ENCODE measurements at regions not wholly inside any gene's neighbourhood (a gene's known extent, or its start where the extent isn't known, plus 50 kb on each side); places are given as distances from the start of the nearest gene placed in this dataset.

DNA sequence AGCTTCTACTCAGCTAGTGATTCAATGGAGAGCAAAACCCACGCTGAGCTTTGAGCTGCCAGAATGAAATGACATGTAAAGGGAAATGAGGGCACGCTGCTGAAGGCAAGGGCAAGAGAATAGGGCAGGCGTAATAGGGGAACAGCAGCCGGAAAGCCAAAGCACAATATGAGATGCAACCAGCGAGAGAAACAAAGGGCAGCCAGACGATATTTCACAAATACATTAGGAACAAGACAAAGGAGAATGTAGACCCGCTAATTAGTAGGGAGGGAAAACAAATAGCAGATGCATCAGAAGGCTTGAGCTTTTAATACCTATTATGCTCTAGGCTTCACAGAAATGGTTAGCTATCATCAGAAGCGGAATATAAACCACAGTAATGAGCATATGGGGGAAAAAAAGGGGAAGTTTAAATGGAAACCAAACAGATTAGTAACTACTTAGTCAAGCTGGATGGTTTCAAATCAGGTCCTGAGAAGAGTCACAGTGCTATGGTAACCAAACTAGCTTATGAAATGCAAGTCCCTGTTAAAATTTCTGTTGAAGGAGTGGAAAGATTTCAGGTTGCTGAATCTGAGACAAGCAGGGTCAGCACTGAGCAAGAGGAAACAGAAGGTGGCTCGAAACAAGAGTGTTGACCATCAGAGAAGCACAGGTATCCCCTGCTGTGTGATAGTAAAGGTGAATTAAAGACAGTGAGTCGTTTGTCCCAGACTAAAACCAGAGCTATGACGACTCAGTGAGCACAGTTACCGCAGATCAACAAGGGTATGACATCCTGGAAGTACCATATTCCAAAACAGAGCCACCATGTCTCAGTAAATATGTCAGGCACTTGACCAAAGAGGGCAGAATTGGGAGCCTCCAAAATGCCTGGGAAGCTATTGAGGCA, 496.9 kb upstream of the CELF2 start:
- H3K27me3 ChIP-seq: no peaks in the 10 kb centered on the region
- TF ChIP-seq POLR2A (IDR thresholded peaks at IDR 0.05): no peak
- TF ChIP-seq, protein P1, sequence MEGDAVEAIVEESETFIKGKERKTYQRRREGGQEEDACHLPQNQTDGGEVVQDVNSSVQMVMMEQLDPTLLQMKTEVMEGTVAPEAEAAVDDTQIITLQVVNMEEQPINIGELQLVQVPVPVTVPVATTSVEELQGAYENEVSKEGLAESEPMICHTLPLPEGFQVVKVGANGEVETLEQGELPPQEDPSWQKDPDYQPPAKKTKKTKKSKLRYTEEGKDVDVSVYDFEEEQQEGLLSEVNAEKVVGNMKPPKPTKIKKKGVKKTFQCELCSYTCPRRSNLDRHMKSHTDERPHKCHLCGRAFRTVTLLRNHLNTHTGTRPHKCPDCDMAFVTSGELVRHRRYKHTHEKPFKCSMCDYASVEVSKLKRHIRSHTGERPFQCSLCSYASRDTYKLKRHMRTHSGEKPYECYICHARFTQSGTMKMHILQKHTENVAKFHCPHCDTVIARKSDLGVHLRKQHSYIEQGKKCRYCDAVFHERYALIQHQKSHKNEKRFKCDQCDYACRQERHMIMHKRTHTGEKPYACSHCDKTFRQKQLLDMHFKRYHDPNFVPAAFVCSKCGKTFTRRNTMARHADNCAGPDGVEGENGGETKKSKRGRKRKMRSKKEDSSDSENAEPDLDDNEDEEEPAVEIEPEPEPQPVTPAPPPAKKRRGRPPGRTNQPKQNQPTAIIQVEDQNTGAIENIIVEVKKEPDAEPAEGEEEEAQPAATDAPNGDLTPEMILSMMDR (IDR thresholded peaks at IDR 0.05): no peak

DNA sequence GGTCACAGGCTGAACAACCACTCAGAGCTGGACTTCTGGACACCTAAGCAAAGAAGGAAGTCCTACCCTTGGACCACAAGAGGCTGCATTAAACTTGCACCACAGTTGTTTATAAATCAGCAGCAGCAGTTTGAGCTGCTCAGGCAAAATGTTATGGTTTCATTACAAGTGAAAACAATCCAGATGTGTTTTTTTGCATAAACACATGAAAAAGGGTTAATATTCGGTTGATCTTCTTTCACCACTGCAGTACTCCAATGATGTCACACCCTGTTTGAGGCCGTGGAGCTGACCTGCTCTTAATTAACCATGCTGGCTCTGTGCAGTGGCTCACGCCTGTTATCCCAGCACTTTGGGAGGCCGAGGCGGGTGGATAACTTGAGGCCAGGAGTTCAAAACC, 490.8 kb upstream of the CELF2 start:
- no peaks in the 10 kb centered on the region for H3K9me3 ChIP-seq
- no peak overlapping the region for H3K4me3 ChIP-seq
- no peaks in the 10 kb centered on the region for H3K4me1 ChIP-seq
- no peak for DNase-seq
- no peaks in the 10 kb centered on the region for H3K36me3 ChIP-seq
- no peaks in the 10 kb centered on the region for H3K27me3 ChIP-seq
- H3K27ac ChIP-seq: no peak overlapping the region
- TF ChIP-seq POLR2A (IDR thresholded peaks at IDR 0.05): no peak
- TF ChIP-seq, protein P1 (IDR thresholded peaks at IDR 0.05): no peak

More for the DNA sequence above, 496.9 kb upstream of the CELF2 start:
- no peaks in the 10 kb centered on the region for H3K36me3 ChIP-seq
- H3K27ac ChIP-seq: no peak overlapping the region
- no peak for DNase-seq
- no peak overlapping the region for H3K4me3 ChIP-seq
- no peaks in the 10 kb centered on the region for H3K9me3 ChIP-seq
- H3K4me1 ChIP-seq: no peaks in the 10 kb centered on the region

DNA sequence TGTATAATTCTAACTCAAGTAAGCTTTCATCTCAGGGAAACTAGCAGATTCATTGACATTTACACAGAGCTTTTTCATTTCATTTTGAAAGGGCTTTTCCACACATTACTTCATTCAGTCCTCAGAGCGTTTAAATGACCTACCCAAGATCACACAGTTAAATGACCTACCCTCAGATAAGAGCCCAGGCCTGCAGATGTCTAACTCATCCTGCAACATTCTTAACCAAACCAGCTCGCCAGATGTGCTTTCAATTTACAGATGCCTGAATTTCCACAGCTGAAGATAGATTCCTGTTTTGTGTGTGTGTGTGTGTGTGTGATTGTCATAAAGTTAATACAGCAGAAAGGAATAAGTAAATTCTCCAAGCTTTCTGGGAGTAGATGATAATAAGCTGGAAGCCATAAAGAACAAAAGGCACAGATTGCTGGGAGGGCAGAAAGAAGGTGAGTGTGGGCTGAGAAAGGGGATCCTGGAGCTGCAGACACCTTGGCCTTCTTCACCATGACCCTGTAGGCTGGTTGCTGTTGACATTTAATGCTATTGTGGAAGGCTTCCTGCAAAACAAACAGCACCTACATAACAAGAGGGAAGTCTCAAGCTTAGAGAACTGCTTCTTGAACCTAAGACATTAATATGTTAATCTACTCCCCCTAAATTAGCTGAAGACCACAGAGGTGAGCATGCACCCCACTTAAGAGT, 489.7 kb upstream of the CELF2 start:
- Histone ChIP-seq H3K4me3 (no peak overlapping the region), H3K27me3 (no peaks in the 10 kb centered on the region), H3K4me1 (no peaks in the 10 kb centered on the region), H3K36me3 (no peaks in the 10 kb centered on the region), H3K9me3 (no peaks in the 10 kb centered on the region), H3K27ac (no peak overlapping the region)
- no peak for DNase-seq
- no peak for TF ChIP-seq POLR2A (IDR thresholded peaks at IDR 0.05)
- TF ChIP-seq, protein P1 (IDR thresholded peaks at IDR 0.05): no peak

DNA sequence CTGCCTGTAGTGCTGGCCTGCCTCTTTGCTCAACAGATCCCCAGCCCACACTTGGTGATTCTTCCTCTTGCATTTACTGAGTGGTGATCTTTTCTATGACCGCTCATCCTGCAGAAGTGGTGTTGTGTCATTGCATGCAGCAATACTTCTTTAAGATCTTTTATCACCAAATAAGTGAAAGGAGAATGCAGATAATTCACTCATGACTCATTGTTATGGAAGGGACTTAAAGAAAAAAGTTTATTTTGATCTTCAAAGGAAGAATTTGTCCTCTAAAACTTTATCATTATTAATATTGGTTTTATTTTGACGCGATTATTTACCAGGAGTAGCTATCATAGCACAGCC, 489.1 kb upstream of the CELF2 start:
- Histone ChIP-seq H3K4me1 (no peaks in the 10 kb centered on the region), H3K36me3 (no peaks in the 10 kb centered on the region), H3K9me3 (no peaks in the 10 kb centered on the region), H3K27ac (no peak overlapping the region), H3K4me3 (no peak overlapping the region), H3K27me3 (no peaks in the 10 kb centered on the region)
- TF ChIP-seq, protein P1 (IDR thresholded peaks at IDR 0.05): no peak
- no peak for TF ChIP-seq POLR2A (IDR thresholded peaks at IDR 0.05)
- DNase-seq: no peak

DNA sequence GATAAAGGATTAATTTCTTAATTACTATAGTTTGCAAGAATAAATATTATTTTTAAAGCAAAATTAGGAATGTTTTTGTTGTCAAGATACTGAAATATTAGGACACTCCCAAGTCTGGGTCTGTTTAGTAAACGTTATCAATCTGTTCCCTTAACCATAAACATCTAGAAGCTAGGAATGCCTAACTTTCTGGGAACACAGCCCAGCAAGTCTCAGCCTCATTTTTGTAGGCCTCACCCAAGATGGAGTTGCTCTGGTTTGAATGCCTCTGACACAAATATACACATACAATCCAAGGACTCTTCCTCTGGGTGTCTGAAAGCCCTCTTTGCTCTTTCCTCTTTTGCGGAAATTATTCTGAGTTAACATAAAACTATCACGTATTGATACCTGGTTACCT, 487.4 kb upstream of the CELF2 start:
- no peak overlapping the region for H3K27ac ChIP-seq
- TF ChIP-seq, protein P1 (IDR thresholded peaks at IDR 0.05): no peak
- TF ChIP-seq POLR2A (IDR thresholded peaks at IDR 0.05): no peak
- H3K36me3 ChIP-seq: no peaks in the 10 kb centered on the region
- no peaks in the 10 kb centered on the region for H3K4me1 ChIP-seq
- no peaks in the 10 kb centered on the region for H3K9me3 ChIP-seq
- no peak for DNase-seq
- no peak overlapping the region for H3K4me3 ChIP-seq
- no peaks in the 10 kb centered on the region for H3K27me3 ChIP-seq
